ENCODE measurements at regions not wholly inside any gene's neighbourhood (a gene's known extent, or its start where the extent isn't known, plus 50 kb on each side); places are given as distances from the start of the nearest gene placed in this dataset.

- no peak overlapping the region for H3K27ac ChIP-seq
- H3K27me3 ChIP-seq, result no peaks in the 10 kb centered on the region
- no peak for FAIRE-seq
- no peak for DNase-seq
- H3K4me3 ChIP-seq, result no peak overlapping the region
- TF ChIP-seq, protein P1, sequence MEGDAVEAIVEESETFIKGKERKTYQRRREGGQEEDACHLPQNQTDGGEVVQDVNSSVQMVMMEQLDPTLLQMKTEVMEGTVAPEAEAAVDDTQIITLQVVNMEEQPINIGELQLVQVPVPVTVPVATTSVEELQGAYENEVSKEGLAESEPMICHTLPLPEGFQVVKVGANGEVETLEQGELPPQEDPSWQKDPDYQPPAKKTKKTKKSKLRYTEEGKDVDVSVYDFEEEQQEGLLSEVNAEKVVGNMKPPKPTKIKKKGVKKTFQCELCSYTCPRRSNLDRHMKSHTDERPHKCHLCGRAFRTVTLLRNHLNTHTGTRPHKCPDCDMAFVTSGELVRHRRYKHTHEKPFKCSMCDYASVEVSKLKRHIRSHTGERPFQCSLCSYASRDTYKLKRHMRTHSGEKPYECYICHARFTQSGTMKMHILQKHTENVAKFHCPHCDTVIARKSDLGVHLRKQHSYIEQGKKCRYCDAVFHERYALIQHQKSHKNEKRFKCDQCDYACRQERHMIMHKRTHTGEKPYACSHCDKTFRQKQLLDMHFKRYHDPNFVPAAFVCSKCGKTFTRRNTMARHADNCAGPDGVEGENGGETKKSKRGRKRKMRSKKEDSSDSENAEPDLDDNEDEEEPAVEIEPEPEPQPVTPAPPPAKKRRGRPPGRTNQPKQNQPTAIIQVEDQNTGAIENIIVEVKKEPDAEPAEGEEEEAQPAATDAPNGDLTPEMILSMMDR (IDR thresholded peaks at IDR 0.05), result no peak
- no peaks in the 10 kb centered on the region for H3K36me3 ChIP-seq
- H3K4me1 ChIP-seq, result no peaks in the 10 kb centered on the region
- ATAC-seq, result peak in 1 of 4 donors; percentile 52
- WGBS, 2 donors, result 80% methylated on average over 3 of the region's 3 CpGs
- intact Hi-C loops (cut with DNase I), result no loop called here
- no peaks in the 10 kb centered on the region for H3K9me3 ChIP-seq
These were observed 92.6 kb downstream of the TMEM174 start for GRCh38 chr5:73265641-73266040.

DNA sequence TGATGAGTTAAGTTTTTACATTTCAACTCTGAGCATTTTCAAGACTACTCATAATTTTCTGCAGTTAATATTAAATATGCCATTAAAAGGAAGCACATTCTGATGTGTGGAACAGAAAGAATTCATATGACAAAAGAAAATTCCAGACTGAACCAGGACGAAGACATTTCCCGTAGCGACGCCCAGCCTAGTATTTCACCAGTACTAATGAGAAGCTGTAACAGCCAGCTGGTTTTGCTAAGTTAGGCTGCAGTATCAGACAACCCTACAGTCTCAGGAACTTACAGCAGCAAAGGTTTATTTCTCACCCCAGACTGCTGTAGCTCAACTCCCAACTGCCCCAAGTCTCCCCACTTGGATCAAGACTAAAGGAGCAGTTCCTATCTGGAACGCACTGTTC, 91.6 kb downstream of the TMEM174 start:
- intact Hi-C loops (cut with DNase I), result no loop called here
- WGBS, 2 donors, result 84 to 88% methylated on average over 5 of the region's 5 CpGs
- no peak overlapping the region for H3K27ac ChIP-seq
- H3K4me1 ChIP-seq, result no peaks in the 10 kb centered on the region
- no peak for FAIRE-seq
- H3K36me3 ChIP-seq, result no peaks in the 10 kb centered on the region
- no peak overlapping the region for H3K4me3 ChIP-seq
- TF ChIP-seq, protein P1 (IDR thresholded peaks at IDR 0.05), result no peak
- ATAC-seq, result no peak
- no peaks in the 10 kb centered on the region for H3K9me3 ChIP-seq
- no peak for DNase-seq
- no peaks in the 10 kb centered on the region for H3K27me3 ChIP-seq

DNA sequence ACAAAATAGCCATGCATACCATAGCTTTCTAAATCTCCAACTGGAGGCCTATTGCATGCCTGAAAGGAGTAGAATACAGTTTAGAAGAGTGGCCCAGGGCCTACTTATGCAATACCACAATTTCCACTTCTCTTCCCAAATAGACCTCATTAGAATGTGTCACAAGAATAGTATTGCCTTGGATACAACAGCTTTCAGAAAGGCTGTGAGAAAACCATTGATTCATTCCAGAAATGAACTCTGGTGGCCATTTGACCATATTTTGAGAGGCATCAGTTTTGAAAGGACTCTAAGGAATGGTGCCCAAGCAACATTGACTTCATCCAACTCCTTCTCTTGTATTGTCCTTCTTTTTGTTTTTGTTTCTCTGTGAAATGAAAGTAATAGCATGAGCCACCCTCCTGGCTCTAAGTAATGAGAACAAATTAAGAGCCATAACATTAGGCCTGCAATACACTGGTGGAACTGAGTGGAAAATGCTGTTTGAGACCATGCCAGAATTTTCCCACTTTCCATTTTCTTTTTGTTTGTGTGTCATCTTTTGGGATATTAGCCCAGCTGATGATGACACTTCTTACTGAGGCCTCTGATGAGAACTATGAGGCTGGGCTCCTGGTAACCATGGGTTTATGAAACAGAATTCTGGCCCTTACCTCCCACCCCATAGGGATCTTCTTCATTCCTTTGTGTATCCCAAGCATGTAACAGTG, 90.2 kb downstream of the TMEM174 start:
- Histone ChIP-seq H3K4me3 (no peak overlapping the region), H3K27ac (no peak overlapping the region), H3K9me3 (no peaks in the 10 kb centered on the region), H3K27me3 (no peaks in the 10 kb centered on the region), H3K36me3 (no peaks in the 10 kb centered on the region), H3K4me1 (no peaks in the 10 kb centered on the region)
- intact Hi-C loops (cut with DNase I), result no loop called here
- TF ChIP-seq, protein P1 (IDR thresholded peaks at IDR 0.05), result no peak
- FAIRE-seq (no peak), DNase-seq (no peak), ATAC-seq (no peak)

GRCh38 chr5:73256862-73257261, 83.9 kb downstream of the TMEM174 start:
- ATAC-seq, result no peak
- intact Hi-C loops (cut with DNase I), result no loop called here
- no peak for FAIRE-seq
- no peak for DNase-seq
- WGBS, 2 donors, result 64 to 67% methylated on average over 1 of the region's 1 CpG
- Histone ChIP-seq H3K27ac (no peak overlapping the region), H3K9me3 (no peaks in the 10 kb centered on the region), H3K27me3 (no peaks in the 10 kb centered on the region), H3K36me3 (no peaks in the 10 kb centered on the region), H3K4me1 (no peaks in the 10 kb centered on the region), H3K4me3 (no peak overlapping the region)
- TF ChIP-seq, protein P1 (IDR thresholded peaks at IDR 0.05), result no peak

GRCh38 chr5:73256462-73256861, 83.5 kb downstream of the TMEM174 start:
- WGBS, 2 donors, result 71 to 80% methylated on average over 2 of the region's 2 CpGs
- DNase-seq, result no peak

More at GRCh38 chr5:73256462-73256861, 83.5 kb downstream of the TMEM174 start:
- Histone ChIP-seq H3K27me3 (no peaks in the 10 kb centered on the region), H3K4me1 (no peaks in the 10 kb centered on the region), H3K4me3 (no peak overlapping the region), H3K27ac (no peak overlapping the region), H3K9me3 (no peaks in the 10 kb centered on the region), H3K36me3 (no peaks in the 10 kb centered on the region)
- TF ChIP-seq, protein P1 (IDR thresholded peaks at IDR 0.05), result no peak
- intact Hi-C loops (cut with DNase I), result no loop called here
- ATAC-seq (no peak), FAIRE-seq (no peak)

Measured in pancreas (tissue), 10 donors.